HEK293 (cell line): ENCODE measurements at regions not wholly inside any gene's neighbourhood (a gene's known extent, or its start where the extent isn't known, plus 50 kb on each side); places are given as distances from the start of the nearest gene placed in this dataset.

Experiments
- CTCF ChIA-PET: fragments of 350-600 bp; formaldehyde crosslinking; extraction: SDS; loops from one replicate; lab custom pipeline; 2021; ENCODE audit warnings: antibody characterized with exemption; lab: Yijun Ruan, JAX
- POLR2A ChIA-PET: fragments of 300-600 bp; formaldehyde crosslinking; extraction: SDS; loops from one replicate; lab custom pipeline; 2020; ENCODE audit warnings: antibody characterized with exemption, inconsistent platforms; lab: Yijun Ruan, JAX
- H3K27ac ChIP-seq: fragments of 200-500 bp; sonication (Bioruptor generic); 2 replicates; pipeline ENCODE4 v1.5.1; 2014; ENCODE audit warnings: low read depth, low read length, control low read depth, inconsistent platforms; ENCODE audit errors: extremely low read depth
- H3K36me3 ChIP-seq, 2 experiments: fragments of 200-500 bp in 1 of 2; sonication (Bioruptor generic) in 1 of 2; 1 replicate in 1 of 2; 2 replicates in 1 of 2; pipeline ENCODE4 v1.5.1; 2014 to 2017; ENCODE audit warnings: inconsistent platforms in 2 of 2, low read length in 2 of 2; ENCODE audit not compliant: control insufficient read depth in 2 of 2, insufficient read depth in 1 of 2
- H3K4me1 ChIP-seq: fragments of 200-500 bp; sonication (Bioruptor generic); 2 replicates; pipeline ENCODE4 v1.5.1; 2014; ENCODE audit warnings: mild to moderate bottlenecking, low read length, inconsistent platforms; ENCODE audit not compliant: control insufficient read depth, insufficient read depth
- H3K4me3 ChIP-seq: 2 replicates; pipeline ENCODE4 v1.5.1; 2011; ENCODE audit warnings: low read depth, mild to moderate bottlenecking, control low read depth, low read length, moderate library complexity
- H3K9me3 ChIP-seq: fragments of 200-500 bp; sonication (Bioruptor generic); 2 replicates; pipeline ENCODE4 v1.5.1; 2014; ENCODE audit warnings: low read depth, low read length, inconsistent platforms; ENCODE audit not compliant: control insufficient read depth, insufficient read depth
- HOXA7 ChIP-seq: sonication (generic); formaldehyde crosslinking; IDR thresholded peaks from 2 replicates; pipeline ENCODE4 v1.8.1; 2022; ENCODE audit warnings: missing genetic modification reagents, borderline replicate concordance
- MYNN ChIP-seq: fragments of 450-650 bp; formaldehyde crosslinking; IDR thresholded peaks from 2 replicates; pipeline ENCODE4 v1.5.1; 2016; ENCODE audit warnings: missing biosample characterization, missing genetic modification characterization, borderline replicate concordance
- PRDM1 ChIP-seq: fragments of 450-650 bp; formaldehyde crosslinking; IDR thresholded peaks from 2 replicates; pipeline ENCODE4; 2016; ENCODE audit warnings: missing biosample characterization, missing genetic modification characterization
- SETDB1 ChIP-seq: IDR thresholded peaks from one replicate; pipeline ENCODE4 v1.6.1; 2017; ENCODE audit warnings: mild to moderate bottlenecking, low read length, moderate library complexity, mixed read lengths; ENCODE audit not compliant: insufficient read length
- SP2 ChIP-seq: fragments of 450-650 bp; formaldehyde crosslinking; IDR thresholded peaks from 2 replicates; pipeline ENCODE4 v1.5.1; 2016; ENCODE audit warnings: missing biosample characterization, missing genetic modification characterization
- ZBTB1 ChIP-seq: fragments of 450-650 bp; formaldehyde crosslinking; IDR thresholded peaks from 2 replicates; pipeline ENCODE4 v1.5.1; 2016; ENCODE audit warnings: missing biosample characterization, missing genetic modification characterization
- ZBTB17 ChIP-seq: fragments of 450-650 bp; formaldehyde crosslinking; IDR thresholded peaks from 2 replicates; pipeline ENCODE4 v1.5.1; 2016; ENCODE audit warnings: missing biosample characterization, missing genetic modification characterization
- ZBTB7A ChIP-seq: fragments of 450-650 bp; formaldehyde crosslinking; IDR thresholded peaks from 2 replicates; pipeline ENCODE4 v1.5.1; 2016; ENCODE audit warnings: low read depth, missing biosample characterization, missing genetic modification characterization
- ZFP3 ChIP-seq: fragments of 450-650 bp; formaldehyde crosslinking; IDR thresholded peaks from 2 replicates; pipeline ENCODE4 v1.5.1; 2016; ENCODE audit warnings: low read depth, missing biosample characterization, missing genetic modification characterization
- ZNF175 ChIP-seq: fragments of 450-650 bp; formaldehyde crosslinking; IDR thresholded peaks from 2 replicates; pipeline ENCODE4 v1.5.1; 2016; ENCODE audit warnings: missing biosample characterization, missing genetic modification characterization
- ZNF221 ChIP-seq: fragments of 450-650 bp; formaldehyde crosslinking; IDR thresholded peaks from 2 replicates; pipeline ENCODE4 v1.5.1; 2017; ENCODE audit warnings: missing biosample characterization, missing genetic modification characterization, borderline replicate concordance
- ZNF302 ChIP-seq: fragments of 450-650 bp; formaldehyde crosslinking; IDR thresholded peaks from 2 replicates; pipeline ENCODE4 v1.5.1; 2016; ENCODE audit warnings: missing biosample characterization, missing genetic modification characterization, low read depth
- ZNF350 ChIP-seq: fragments of 450-650 bp; formaldehyde crosslinking; IDR thresholded peaks from 2 replicates; pipeline ENCODE4 v1.5.0; 2017; ENCODE audit warnings: missing biosample characterization, mild to moderate bottlenecking, missing genetic modification characterization
- ZNF473 ChIP-seq: fragments of 450-650 bp; formaldehyde crosslinking; IDR thresholded peaks from 2 replicates; pipeline ENCODE4 v1.5.1; 2017; ENCODE audit warnings: missing biosample characterization, missing genetic modification characterization
- ZNF48 ChIP-seq: fragments of 450-650 bp; formaldehyde crosslinking; IDR thresholded peaks from 2 replicates; pipeline ENCODE4 v1.5.1; 2016; ENCODE audit warnings: missing biosample characterization, missing genetic modification characterization
- ZNF514 ChIP-seq: fragments of 450-650 bp; formaldehyde crosslinking; IDR thresholded peaks from 2 replicates; pipeline ENCODE4 v1.5.1; 2016; ENCODE audit warnings: missing biosample characterization, missing genetic modification characterization
- ZNF561 ChIP-seq: fragments of 450-650 bp; IDR thresholded peaks from 2 replicates; pipeline ENCODE4 v1.5.1; 2018; ENCODE audit warnings: missing biosample characterization, missing genetic modification characterization, borderline replicate concordance
- ZNF621 ChIP-seq: fragments of 450-650 bp; formaldehyde crosslinking; IDR thresholded peaks from 2 replicates; pipeline ENCODE4 v1.5.1; 2017; ENCODE audit warnings: missing biosample characterization, missing genetic modification characterization
- ZNF623 ChIP-seq: fragments of 450-650 bp; formaldehyde crosslinking; IDR thresholded peaks from 2 replicates; pipeline ENCODE4 v1.5.1; 2016; ENCODE audit warnings: missing biosample characterization, missing genetic modification characterization
- ZNF660 ChIP-seq: fragments of 450-650 bp; IDR thresholded peaks from 2 replicates; pipeline ENCODE4 v1.5.1; 2018; ENCODE audit warnings: missing biosample characterization, mild to moderate bottlenecking, missing genetic modification characterization
- ZNF670 ChIP-seq: fragments of 450-650 bp; formaldehyde crosslinking; IDR thresholded peaks from 2 replicates; pipeline ENCODE4 v1.5.1; 2016; ENCODE audit warnings: missing biosample characterization, missing genetic modification characterization, low read depth
- ZNF792 ChIP-seq: fragments of 450-650 bp; formaldehyde crosslinking; IDR thresholded peaks from 2 replicates; pipeline ENCODE4 v1.5.1; 2016; ENCODE audit warnings: missing biosample characterization, missing genetic modification characterization
- ZNF830 ChIP-seq: fragments of 450-650 bp; IDR thresholded peaks from 2 replicates; pipeline ENCODE4 v1.5.0; 2018; ENCODE audit warnings: missing biosample characterization, missing genetic modification characterization, low read depth, mild to moderate bottlenecking, moderate library complexity
- ZNF837 ChIP-seq: fragments of 450-650 bp; formaldehyde crosslinking; IDR thresholded peaks from 2 replicates; pipeline ENCODE4 v1.5.1; 2016; ENCODE audit warnings: missing biosample characterization, missing genetic modification characterization
- ZSCAN23 ChIP-seq: fragments of 450-650 bp; formaldehyde crosslinking; IDR thresholded peaks from 2 replicates; pipeline ENCODE4 v1.5.1; 2016; ENCODE audit warnings: missing biosample characterization, missing genetic modification characterization
- TF ChIP-seq, protein P1 (sequence below): fragments of 450-650 bp; formaldehyde crosslinking; IDR thresholded peaks from 2 replicates; pipeline ENCODE4 v1.5.1; 2016; ENCODE audit warnings: missing biosample characterization, missing genetic modification characterization
- TF ChIP-seq, protein P2 (sequence below): fragments of 450-650 bp; formaldehyde crosslinking; IDR thresholded peaks from 2 replicates; pipeline ENCODE4 v1.5.1; 2017; ENCODE audit warnings: missing biosample characterization, missing genetic modification characterization
- TF ChIP-seq, protein P3 (sequence below): fragments of 450-650 bp; formaldehyde crosslinking; IDR thresholded peaks from 2 replicates; pipeline ENCODE4 v1.5.1; 2016; ENCODE audit warnings: missing biosample characterization, missing genetic modification characterization

DNA sequence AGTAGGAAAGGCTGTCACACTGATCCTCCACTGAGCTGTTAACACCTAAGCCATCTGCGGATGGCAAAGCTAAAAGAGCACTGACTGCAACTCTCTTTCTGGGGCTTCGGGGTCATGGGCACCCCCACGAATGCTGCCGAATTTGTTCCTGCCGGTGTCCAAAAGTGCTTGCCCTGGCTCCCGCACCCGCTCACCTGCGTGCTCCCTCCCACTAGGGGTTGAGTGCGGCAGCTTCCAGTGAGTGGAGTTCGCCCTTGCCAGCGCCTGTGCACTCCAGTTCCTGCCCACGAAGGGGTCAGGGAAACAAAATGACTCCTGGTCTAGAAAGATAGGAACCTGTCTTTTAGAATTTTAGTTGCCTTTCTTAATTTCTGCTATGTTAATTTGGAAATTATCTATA, 78.7 kb downstream of the IFI44 start:
- Histone ChIP-seq H3K4me3 (no peak overlapping the region), H3K36me3 (no peaks in the 10 kb centered on the region), H3K4me1 (no peaks in the 10 kb centered on the region), H3K9me3 (no peaks in the 10 kb centered on the region), H3K27ac (no peak overlapping the region)
- TF ChIP-seq SP2 (no peak), PRDM1 (tag by site-specific recombination) (no peak), HOXA7 (CRISPR knock-in tag) (no peak), ZNF350 (tag by site-specific recombination) (no peak), ZNF48 (tag by site-specific recombination) (no peak), SETDB1 (no peak), ZBTB17 (tag by site-specific recombination) (no peak), ZNF623 (tag by site-specific recombination) (no peak), ZSCAN23 (tag by site-specific recombination) (no peak), ZNF175 (no peak), ZNF837 (tag by site-specific recombination) (no peak), ZNF221 (tag by site-specific recombination) (no peak), ZNF473 (tag by site-specific recombination) (no peak), ZNF830 (tag by site-specific recombination) (no peak), ZBTB1 (tag by site-specific recombination) (no peak), ZNF670 (tag by site-specific recombination) (no peak), ZNF561 (tag by site-specific recombination) (no peak)
- TF ChIP-seq, protein P1, sequence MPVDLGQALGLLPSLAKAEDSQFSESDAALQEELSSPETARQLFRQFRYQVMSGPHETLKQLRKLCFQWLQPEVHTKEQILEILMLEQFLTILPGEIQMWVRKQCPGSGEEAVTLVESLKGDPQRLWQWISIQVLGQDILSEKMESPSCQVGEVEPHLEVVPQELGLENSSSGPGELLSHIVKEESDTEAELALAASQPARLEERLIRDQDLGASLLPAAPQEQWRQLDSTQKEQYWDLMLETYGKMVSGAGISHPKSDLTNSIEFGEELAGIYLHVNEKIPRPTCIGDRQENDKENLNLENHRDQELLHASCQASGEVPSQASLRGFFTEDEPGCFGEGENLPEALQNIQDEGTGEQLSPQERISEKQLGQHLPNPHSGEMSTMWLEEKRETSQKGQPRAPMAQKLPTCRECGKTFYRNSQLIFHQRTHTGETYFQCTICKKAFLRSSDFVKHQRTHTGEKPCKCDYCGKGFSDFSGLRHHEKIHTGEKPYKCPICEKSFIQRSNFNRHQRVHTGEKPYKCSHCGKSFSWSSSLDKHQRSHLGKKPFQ (tag by site-specific recombination) = no peak
- CTCF ChIA-PET = no interaction called here
- POLR2A ChIA-PET = no interaction called here

DNA sequence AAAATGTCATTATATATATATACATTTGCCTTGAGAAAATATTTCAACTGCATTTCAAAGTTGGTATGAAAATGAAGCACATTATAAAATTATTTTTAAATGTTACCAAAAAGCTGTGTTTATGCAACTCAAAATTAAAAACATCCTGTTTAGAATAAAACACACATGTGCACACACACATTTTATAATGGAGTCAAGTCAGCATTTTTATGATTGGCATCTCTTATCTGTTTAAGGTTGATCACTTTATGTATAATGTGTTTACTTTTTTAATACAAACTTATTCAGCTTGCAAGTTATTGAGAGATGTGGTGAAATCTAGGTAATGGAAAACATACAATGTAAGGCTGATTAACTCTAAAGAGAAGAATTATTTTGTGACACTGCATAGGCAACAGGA, 80.4 kb downstream of the IFI44 start:
- Histone ChIP-seq H3K27ac (no peak overlapping the region), H3K9me3 (no peaks in the 10 kb centered on the region), H3K4me3 (no peak overlapping the region), H3K36me3 (no peaks in the 10 kb centered on the region), H3K4me1 (no peaks in the 10 kb centered on the region)
- TF ChIP-seq ZSCAN23 (tag by site-specific recombination) (no peak), ZFP3 (no peak), ZBTB7A (no peak), ZNF660 (tag by site-specific recombination) (no peak), ZNF514 (no peak), ZNF621 (tag by site-specific recombination) (no peak), ZNF302 (tag by site-specific recombination) (no peak), MYNN (tag by site-specific recombination) (no peak), ZNF792 (tag by site-specific recombination) (no peak)
- TF ChIP-seq, protein P2, sequence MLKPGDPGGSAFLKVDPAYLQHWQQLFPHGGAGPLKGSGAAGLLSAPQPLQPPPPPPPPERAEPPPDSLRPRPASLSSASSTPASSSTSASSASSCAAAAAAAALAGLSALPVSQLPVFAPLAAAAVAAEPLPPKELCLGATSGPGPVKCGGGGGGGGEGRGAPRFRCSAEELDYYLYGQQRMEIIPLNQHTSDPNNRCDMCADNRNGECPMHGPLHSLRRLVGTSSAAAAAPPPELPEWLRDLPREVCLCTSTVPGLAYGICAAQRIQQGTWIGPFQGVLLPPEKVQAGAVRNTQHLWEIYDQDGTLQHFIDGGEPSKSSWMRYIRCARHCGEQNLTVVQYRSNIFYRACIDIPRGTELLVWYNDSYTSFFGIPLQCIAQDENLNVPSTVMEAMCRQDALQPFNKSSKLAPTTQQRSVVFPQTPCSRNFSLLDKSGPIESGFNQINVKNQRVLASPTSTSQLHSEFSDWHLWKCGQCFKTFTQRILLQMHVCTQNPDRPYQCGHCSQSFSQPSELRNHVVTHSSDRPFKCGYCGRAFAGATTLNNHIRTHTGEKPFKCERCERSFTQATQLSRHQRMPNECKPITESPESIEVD (tag by site-specific recombination) = no peak
- TF ChIP-seq, protein P3, sequence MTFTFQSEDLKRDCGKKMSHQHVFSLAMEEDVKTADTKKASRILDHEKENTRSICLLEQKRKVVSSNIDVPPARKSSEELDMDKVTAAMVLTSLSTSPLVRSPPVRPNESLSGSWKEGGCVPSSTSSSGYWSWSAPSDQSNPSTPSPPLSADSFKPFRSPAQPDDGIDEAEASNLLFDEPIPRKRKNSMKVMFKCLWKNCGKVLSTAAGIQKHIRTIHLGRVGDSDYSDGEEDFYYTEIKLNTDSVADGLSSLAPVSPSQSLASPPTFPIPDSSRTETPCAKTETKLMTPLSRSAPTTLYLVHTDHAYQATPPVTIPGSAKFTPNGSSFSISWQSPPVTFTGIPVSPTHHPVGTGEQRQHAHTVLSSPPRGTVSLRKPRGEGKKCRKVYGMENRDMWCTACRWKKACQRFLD (tag by site-specific recombination) = no peak
- POLR2A ChIA-PET = no interaction called here
- CTCF ChIA-PET = no interaction called here
